Brain microvascular endothelial cell (primary cell): ENCODE measurements at regions not wholly inside any gene's neighbourhood (a gene's known extent, or its start where the extent isn't known, plus 50 kb on each side); places are given as distances from the start of the nearest gene placed in this dataset.

Experiments
- DNase-seq: peaks from one replicate; pipeline ENCODE4 v3.0.0-alpha.2; 2020
- H3K27ac ChIP-seq: fragments of 250-450 bp; sonication (Bioruptor Pico); 2 replicates; pipeline ENCODE4 v1.5.1; 2020; ENCODE audit warnings: mild to moderate bottlenecking, moderate library complexity
- H3K27me3 ChIP-seq: fragments of 250-450 bp; sonication (Bioruptor Pico); replicated peaks from 2 replicates; pipeline ENCODE4 v1.5.1; 2020; ENCODE audit warnings: mild to moderate bottlenecking
- H3K36me3 ChIP-seq: fragments of 250-450 bp; sonication (Bioruptor Pico); replicated peaks from 2 replicates; pipeline ENCODE4 v1.5.1; 2020; ENCODE audit warnings: mild to moderate bottlenecking
- H3K4me3 ChIP-seq: 2 replicates; pipeline ENCODE4 v1.5.1; 2011; ENCODE audit warnings: low read depth, mild to moderate bottlenecking, control low read depth, low read length, moderate library complexity
- in situ Hi-C: cut with HindIII; loops from 2 replicates; pipeline ENCODE4 v1.10.0; 2017; ENCODE audit warnings: low sequenced_read_pairs, low pct_ligation_motif_present
- TF ChIP-seq, protein P1 (sequence below): IDR thresholded peaks from 2 replicates; pipeline ENCODE4 v1.5.1; 2011; ENCODE audit warnings: low read depth, mild to moderate bottlenecking, moderate library complexity, low read length, control low read depth, inconsistent platforms; ENCODE audit errors: missing control alignments

- TF ChIP-seq, protein P1, sequence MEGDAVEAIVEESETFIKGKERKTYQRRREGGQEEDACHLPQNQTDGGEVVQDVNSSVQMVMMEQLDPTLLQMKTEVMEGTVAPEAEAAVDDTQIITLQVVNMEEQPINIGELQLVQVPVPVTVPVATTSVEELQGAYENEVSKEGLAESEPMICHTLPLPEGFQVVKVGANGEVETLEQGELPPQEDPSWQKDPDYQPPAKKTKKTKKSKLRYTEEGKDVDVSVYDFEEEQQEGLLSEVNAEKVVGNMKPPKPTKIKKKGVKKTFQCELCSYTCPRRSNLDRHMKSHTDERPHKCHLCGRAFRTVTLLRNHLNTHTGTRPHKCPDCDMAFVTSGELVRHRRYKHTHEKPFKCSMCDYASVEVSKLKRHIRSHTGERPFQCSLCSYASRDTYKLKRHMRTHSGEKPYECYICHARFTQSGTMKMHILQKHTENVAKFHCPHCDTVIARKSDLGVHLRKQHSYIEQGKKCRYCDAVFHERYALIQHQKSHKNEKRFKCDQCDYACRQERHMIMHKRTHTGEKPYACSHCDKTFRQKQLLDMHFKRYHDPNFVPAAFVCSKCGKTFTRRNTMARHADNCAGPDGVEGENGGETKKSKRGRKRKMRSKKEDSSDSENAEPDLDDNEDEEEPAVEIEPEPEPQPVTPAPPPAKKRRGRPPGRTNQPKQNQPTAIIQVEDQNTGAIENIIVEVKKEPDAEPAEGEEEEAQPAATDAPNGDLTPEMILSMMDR: no peak
- H3K27me3 ChIP-seq: no peaks in the 10 kb centered on the region
- H3K4me3 ChIP-seq: no peak overlapping the region
- H3K36me3 ChIP-seq: no peaks in the 10 kb centered on the region
- in situ Hi-C loops: no loop called here
- peak; percentile 21 for DNase-seq
- no peak overlapping the region for H3K27ac ChIP-seq
These were observed 54.1 kb upstream of the SALL4 start for GRCh38 chr20:51856432-51856831.

DNA sequence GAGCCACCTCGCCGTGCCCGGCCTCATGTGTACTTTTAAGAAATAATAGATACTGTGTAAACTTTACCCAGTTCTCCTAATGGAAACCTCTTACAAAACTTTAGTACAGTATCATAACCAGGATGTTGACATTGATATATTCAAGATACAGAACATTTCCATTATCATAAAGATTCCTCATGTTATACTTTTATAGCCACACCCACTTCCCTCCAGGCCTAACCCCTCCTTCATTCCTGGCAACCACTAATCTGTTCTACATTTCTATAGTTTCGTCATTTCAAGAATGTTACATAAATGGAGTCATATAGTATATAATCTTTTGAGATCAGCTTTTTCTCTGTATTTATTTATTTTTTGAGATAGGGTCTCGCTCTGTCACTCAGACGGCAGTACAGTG, 52.6 kb upstream of the SALL4 start:
- in situ Hi-C loops: no loop called here
- TF ChIP-seq, protein P1: no peak
- Histone ChIP-seq H3K27me3 (no peaks in the 10 kb centered on the region), H3K36me3 (no peaks in the 10 kb centered on the region), H3K4me3 (no peak overlapping the region), H3K27ac (no peak overlapping the region)
- DNase-seq: no peak
